HEK293T (cell line): ENCODE measurements at regions not wholly inside any gene's neighbourhood (a gene's known extent, or its start where the extent isn't known, plus 50 kb on each side); places are given as distances from the start of the nearest gene placed in this dataset.

Experiments used
- ARNT ChIP-seq: fragments of 450-650 bp; IDR thresholded peaks from 2 replicates; pipeline ENCODE4 v1.6.1; 2017; ENCODE audit warnings: mild to moderate bottlenecking
- BHLHE40 ChIP-seq: fragments of 450-650 bp; IDR thresholded peaks from 2 replicates; pipeline ENCODE4 v1.6.1; 2016; ENCODE audit warnings: mild to moderate bottlenecking, moderate library complexity, borderline replicate concordance
- ELF4 ChIP-seq: fragments of 450-650 bp; IDR thresholded peaks from 2 replicates; pipeline ENCODE4 v1.6.1; 2017; ENCODE audit warnings: antibody characterized with exemption
- FOXA1 ChIP-seq: fragments of 450-650 bp; IDR thresholded peaks from 2 replicates; pipeline ENCODE4 v1.6.1; 2016; ENCODE audit warnings: mild to moderate bottlenecking
- FOXK2 ChIP-seq: fragments of 450-650 bp; IDR thresholded peaks from 2 replicates; pipeline ENCODE4 v1.6.1; 2016; ENCODE audit warnings: mild to moderate bottlenecking
- FOXM1 ChIP-seq: fragments of 450-650 bp; IDR thresholded peaks from 2 replicates; pipeline ENCODE4 v1.6.1; 2017; ENCODE audit warnings: mild to moderate bottlenecking, borderline replicate concordance
- HDGF ChIP-seq: fragments of 450-650 bp; IDR thresholded peaks from 2 replicates; pipeline ENCODE4 v1.6.1; 2017; ENCODE audit warnings: antibody characterized with exemption, borderline replicate concordance
- LEF1 ChIP-seq: fragments of 450-650 bp; IDR thresholded peaks from 2 replicates; pipeline ENCODE4 v1.6.1; 2017; ENCODE audit warnings: mild to moderate bottlenecking, borderline replicate concordance
- PKNOX1 ChIP-seq: fragments of 450-650 bp; IDR thresholded peaks from 2 replicates; pipeline ENCODE4 v1.6.1; 2016
- SP1 ChIP-seq: fragments of 450-650 bp; IDR thresholded peaks from 2 replicates; pipeline ENCODE4 v1.6.1; 2017
- ZNF384 ChIP-seq: fragments of 450-650 bp; IDR thresholded peaks from 2 replicates; pipeline ENCODE4 v1.6.1; 2016

GRCh38 chr1:94334764-94335163, 83.4 kb upstream of the ABCD3 start:
- TF ChIP-seq LEF1 (no peak), ZNF384 (no peak), FOXM1 (no peak), BHLHE40 (no peak), FOXA1 (no peak), HDGF (no peak), PKNOX1 (no peak), SP1 (no peak), ARNT (no peak), FOXK2 (no peak), ELF4 (no peak)
